GM21381 (cell line): ENCODE measurements at regions not wholly inside any gene's neighbourhood (a gene's known extent, or its start where the extent isn't known, plus 50 kb on each side); places are given as distances from the start of the nearest gene placed in this dataset.
"Not testable (repeated sequence)": the region's sequence is repeated elsewhere in the genome, so short reads cannot be mapped to it uniquely, and the experiment has no call there.

ENCODE experiments used
- ATAC-seq: cut with Tn5 transposase; IDR thresholded peaks from one replicate; pipeline ENCODE4 v1.9.1; 2021; ENCODE audit warnings: mild to moderate bottlenecking, moderate library complexity; ENCODE audit not compliant: unreplicated experiment

GRCh38 chr14:71751264-71751663 is 181.0 kb upstream of the RGS6 start:
- no peak for ATAC-seq

- ATAC-seq: no peak
Observed at GRCh38 chr14:71752111-71752738, 180.0 kb upstream of the RGS6 start.

- no peak for ATAC-seq
Observed at GRCh38 chr14:71753126-71753830, 179.0 kb upstream of the RGS6 start.

- ATAC-seq: no peak
Observed at GRCh38 chr14:71753976-71754375, 178.3 kb upstream of the RGS6 start.

GRCh38 chr14:71754422-71755095 is 177.7 kb upstream of the RGS6 start:
- ATAC-seq: no peak

- no peak for ATAC-seq
Observed at GRCh38 chr14:71758229-71758951, 173.8 kb upstream of the RGS6 start.

- no peak for ATAC-seq
Observed at GRCh38 chr14:71762575-71762974, 169.7 kb upstream of the RGS6 start.

- no peak for ATAC-seq
Observed at GRCh38 chr14:71764701-71765382, 167.4 kb upstream of the RGS6 start.

GRCh38 chr14:71765505-71765904 is 166.7 kb upstream of the RGS6 start:
- ATAC-seq: no peak

- ATAC-seq: no peak
Observed at GRCh38 chr14:71770431-71770830, 161.8 kb upstream of the RGS6 start.

GRCh38 chr14:71771421-71771820 is 160.8 kb upstream of the RGS6 start:
- ATAC-seq: not testable (repeated sequence)

- ATAC-seq: not testable (repeated sequence)
Observed at GRCh38 chr14:71771996-71772395, 160.2 kb upstream of the RGS6 start.

- ATAC-seq: no peak
Observed at GRCh38 chr14:71773898-71774481, 158.2 kb upstream of the RGS6 start.

GRCh38 chr14:71776471-71777360 is 155.5 kb upstream of the RGS6 start:
- ATAC-seq: no peak

- ATAC-seq: no peak
Observed at GRCh38 chr14:71780075-71780474, 152.2 kb upstream of the RGS6 start.

GRCh38 chr14:71780822-71781221 is 151.4 kb upstream of the RGS6 start:
- ATAC-seq: no peak

GRCh38 chr14:71783088-71783487 is 149.1 kb upstream of the RGS6 start:
- ATAC-seq: no peak

GRCh38 chr14:71783786-71784185 is 148.4 kb upstream of the RGS6 start:
- no peak for ATAC-seq

- no peak for ATAC-seq
Observed at GRCh38 chr14:71789005-71789404, 143.2 kb upstream of the RGS6 start.

- no peak for ATAC-seq
Observed at GRCh38 chr14:71799841-71800240, 132.4 kb upstream of the RGS6 start.
